GM23248 (cell line): ENCODE measurements at regions not wholly inside any gene's neighbourhood (a gene's known extent, or its start where the extent isn't known, plus 50 kb on each side); places are given as distances from the start of the nearest gene placed in this dataset.

Source experiments
- EZH2 ChIP-seq: fragments of 200-600 bp; sonication (generic); IDR thresholded peaks from 2 replicates; pipeline ENCODE4 v1.6.1; 2018; ENCODE audit warnings: antibody characterized with exemption, mild to moderate bottlenecking; ENCODE audit not compliant: insufficient read depth, poor library complexity, severe bottlenecking
- EZH2phosphoT487 ChIP-seq: fragments of 200-600 bp; sonication (generic); IDR thresholded peaks from 2 replicates; pipeline ENCODE4 v1.6.1; 2018; ENCODE audit warnings: antibody characterized with exemption, moderate library complexity, mild to moderate bottlenecking, low read depth; ENCODE audit not compliant: insufficient read depth

DNA sequence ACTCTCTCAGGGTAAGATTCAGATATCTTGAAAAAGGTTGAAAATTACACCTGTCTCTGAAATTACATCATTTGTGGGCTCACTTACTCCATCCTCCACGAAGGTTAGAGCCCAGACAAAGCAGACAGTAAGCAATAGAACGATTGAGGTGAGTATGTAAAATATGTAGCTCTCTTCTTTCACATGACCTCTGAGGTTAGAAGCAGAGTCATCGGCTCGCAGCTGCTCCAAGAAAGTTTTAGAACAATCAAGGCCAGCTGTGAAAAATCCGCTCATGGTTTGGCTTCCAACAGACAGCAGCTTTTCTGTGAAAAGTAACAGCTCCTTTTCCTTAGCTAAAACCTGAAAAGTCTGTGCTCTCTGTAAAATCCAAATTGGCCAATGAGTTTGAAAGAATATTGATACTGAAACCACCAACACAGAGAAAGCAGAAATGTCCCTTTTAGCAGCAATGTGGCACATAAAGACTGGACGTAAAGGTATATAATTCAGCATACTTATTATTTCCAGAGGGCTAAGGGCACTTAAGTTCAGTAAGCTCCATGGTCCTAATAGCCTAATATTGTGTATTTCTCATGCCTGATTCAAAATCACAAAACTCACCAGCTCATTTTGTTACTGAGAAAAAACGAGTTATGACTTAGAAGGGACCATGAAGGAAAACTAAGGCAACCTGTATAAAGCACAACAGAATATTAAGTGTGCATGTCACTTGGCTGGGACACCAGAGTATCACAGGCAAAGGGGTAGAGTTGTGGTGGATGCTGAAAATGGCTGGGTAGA lies 78.2 kb downstream of the FAM76B start:
- TF ChIP-seq EZH2 (no peak), EZH2phosphoT487 (no peak)
